ENCODE measurements at regions not wholly inside any gene's neighbourhood (a gene's known extent, or its start where the extent isn't known, plus 50 kb on each side); places are given as distances from the start of the nearest gene placed in this dataset.

DNA sequence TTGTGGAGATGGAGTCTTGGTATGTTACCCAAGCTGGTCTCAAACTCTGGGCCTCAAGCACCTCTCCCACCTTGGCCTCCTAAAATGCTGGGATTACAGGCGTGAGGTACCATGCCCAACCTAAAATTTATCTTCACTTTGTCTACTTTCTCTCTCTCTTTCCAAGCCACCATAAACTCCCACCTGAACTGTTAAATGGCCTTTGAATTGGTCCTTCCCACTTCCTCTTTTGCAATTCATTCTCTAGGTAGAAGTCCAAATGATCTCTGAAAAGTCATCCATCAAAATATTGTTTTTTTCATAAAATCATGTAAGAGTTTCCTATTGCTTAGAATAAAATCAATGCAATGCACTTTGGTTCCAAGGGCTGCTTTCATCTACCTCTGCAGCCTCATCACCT, 90.1 kb upstream of the CELF2 start:
- Histone ChIP-seq H3K4me1 (replicated peaks; ENCODE audit: insufficient read depth) (no peaks in the 10 kb centered on the region), H3K4me3 (no peak overlapping the region), H3K27me3 (ENCODE audit: insufficient read depth, low read depth) (no peaks in the 10 kb centered on the region), H3K4me2 (no peak overlapping the region), H2AFZ (no peak overlapping the region), H3K79me2 (ENCODE audit: low read depth) (no peaks in the 10 kb centered on the region), H3K9me2 (ENCODE audit: insufficient read depth) (no peaks in the 10 kb centered on the region), H3K27ac (no peak overlapping the region), H3F3A (ENCODE audit: insufficient read depth, low read depth) (no peaks in the 10 kb centered on the region), H4K20me1 (ENCODE audit: insufficient read depth) (no peaks in the 10 kb centered on the region), H3K9me3 (ENCODE audit: insufficient read depth, low read depth) (no peaks in the 10 kb centered on the region), H3K36me3 (ENCODE audit: low read depth) (no peaks in the 10 kb centered on the region)
- no TSS peak for BruUV-seq (replicated peaks)
- ChIA-PET CTCF (no interaction called here), POLR2A (ENCODE audit: unreplicated experiment) (no interaction called here)
- intact Hi-C loops (cut with micrococcal nuclease; ENCODE audit: unreplicated experiment), result no loop called here
- no peak for DNase-seq
- TF ChIP-seq CTCF (conservative IDR thresholded peaks at IDR 0.05) (no peak), EZH2 (IDR thresholded peaks at IDR 0.05; ENCODE audit: low read depth) (no peak)

DNA sequence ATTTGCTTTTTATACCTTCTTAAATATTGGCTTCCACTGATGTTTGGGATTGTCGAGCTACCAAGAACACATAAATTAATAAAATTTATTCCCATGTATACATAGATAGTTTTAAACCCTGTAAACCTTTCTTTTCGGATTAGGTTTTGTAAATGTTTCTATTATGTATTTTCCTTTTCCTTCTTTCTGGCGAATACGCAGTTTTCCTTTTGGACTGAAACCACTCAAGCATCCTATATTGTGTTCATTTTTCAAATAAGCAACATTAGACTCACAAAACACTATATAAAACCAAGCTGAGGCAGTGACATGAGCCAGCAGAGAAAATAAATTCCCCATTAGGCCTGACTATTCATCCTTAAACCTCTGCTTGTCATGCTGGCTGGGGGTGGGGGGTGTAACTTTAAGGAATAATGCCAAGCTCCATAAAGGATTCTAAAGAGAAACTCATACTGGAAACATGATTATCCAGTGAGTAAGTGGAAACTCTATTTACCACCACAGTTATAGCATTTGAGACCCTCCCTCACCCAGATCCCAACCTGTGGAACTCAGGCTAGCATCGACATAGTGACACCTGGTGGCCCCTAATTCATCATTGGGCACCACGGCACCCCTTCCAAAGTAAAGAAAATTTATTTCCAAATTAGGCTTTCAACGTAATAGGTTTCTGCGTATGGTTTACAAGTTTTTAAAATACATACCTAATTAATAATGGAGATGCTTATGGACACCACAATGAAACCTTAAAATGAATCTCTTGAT, 86.5 kb upstream of the CELF2 start:
- Histone ChIP-seq H3K27me3 (ENCODE audit: insufficient read depth, low read depth) (no peaks in the 10 kb centered on the region), H3F3A (ENCODE audit: insufficient read depth, low read depth) (no peaks in the 10 kb centered on the region), H4K20me1 (ENCODE audit: insufficient read depth) (no peaks in the 10 kb centered on the region), H3K4me2 (no peak overlapping the region), H3K36me3 (ENCODE audit: low read depth) (no peaks in the 10 kb centered on the region), H3K4me3 (no peak overlapping the region), H2AFZ (no peak overlapping the region), H3K4me1 (replicated peaks; ENCODE audit: insufficient read depth) (no peaks in the 10 kb centered on the region), H3K79me2 (ENCODE audit: low read depth) (no peaks in the 10 kb centered on the region), H3K9me2 (ENCODE audit: insufficient read depth) (no peaks in the 10 kb centered on the region), H3K9me3 (ENCODE audit: insufficient read depth, low read depth) (no peaks in the 10 kb centered on the region), H3K27ac (no peak overlapping the region)
- no peak for DNase-seq
- CTCF ChIA-PET, result no interaction called here
- intact Hi-C loops (cut with micrococcal nuclease; ENCODE audit: unreplicated experiment), result no loop called here
- TF ChIP-seq CTCF (conservative IDR thresholded peaks at IDR 0.05) (no peak; the same call in 1 of the 2 replicates), EZH2 (IDR thresholded peaks at IDR 0.05; ENCODE audit: low read depth) (no peak)
- BruUV-seq (replicated peaks), result no TSS peak
- POLR2A ChIA-PET (ENCODE audit: unreplicated experiment), result no interaction called here

DNA sequence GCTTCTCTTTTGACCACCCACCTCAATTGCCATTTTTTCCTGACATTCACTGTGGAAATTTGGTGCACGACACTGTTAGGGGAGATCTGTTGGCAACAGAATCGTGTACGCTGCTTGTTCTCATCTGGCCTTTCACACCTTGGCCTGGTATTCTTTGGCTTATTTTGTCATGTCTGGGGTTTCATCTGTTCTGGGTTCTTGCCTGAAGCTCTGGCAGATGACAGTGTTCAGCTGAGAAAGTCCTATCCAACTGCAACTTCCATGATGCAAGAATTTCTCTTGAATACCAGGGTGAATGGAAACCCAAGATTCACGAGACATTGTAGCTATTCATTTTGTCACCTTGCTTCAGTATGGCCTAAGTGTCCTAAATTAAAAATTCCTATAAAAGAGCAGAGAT, 82.6 kb upstream of the CELF2 start:
- H4K20me1 ChIP-seq (ENCODE audit: insufficient read depth), result no peaks in the 10 kb centered on the region
- no TSS peak for BruUV-seq (replicated peaks)
- no peak overlapping the region for H2AFZ ChIP-seq
- no peaks in the 10 kb centered on the region for H3K9me2 ChIP-seq (ENCODE audit: insufficient read depth)
- TF ChIP-seq CTCF (conservative IDR thresholded peaks at IDR 0.05) (no peak), EZH2 (IDR thresholded peaks at IDR 0.05; ENCODE audit: low read depth) (no peak)
- POLR2A ChIA-PET (ENCODE audit: unreplicated experiment), result no interaction called here
- no peak for DNase-seq
- H3K79me2 ChIP-seq (ENCODE audit: low read depth), result no peaks in the 10 kb centered on the region
- H3K27me3 ChIP-seq (ENCODE audit: insufficient read depth, low read depth), result no peaks in the 10 kb centered on the region
- no peaks in the 10 kb centered on the region for H3K36me3 ChIP-seq (ENCODE audit: low read depth)
- H3K27ac ChIP-seq, result no peak overlapping the region
- H3K4me1 ChIP-seq (replicated peaks; ENCODE audit: insufficient read depth), result no peaks in the 10 kb centered on the region
- no peak overlapping the region for H3K4me3 ChIP-seq
- no peaks in the 10 kb centered on the region for H3K9me3 ChIP-seq (ENCODE audit: insufficient read depth, low read depth)
- CTCF ChIA-PET, result no interaction called here
- no peaks in the 10 kb centered on the region for H3F3A ChIP-seq (ENCODE audit: insufficient read depth, low read depth)
- intact Hi-C loops (cut with micrococcal nuclease; ENCODE audit: unreplicated experiment), result no loop called here
- no peak overlapping the region for H3K4me2 ChIP-seq
